ENCODE measurements at regions not wholly inside any gene's neighbourhood (a gene's known extent, or its start where the extent isn't known, plus 50 kb on each side); places are given as distances from the start of the nearest gene placed in this dataset.

DNA sequence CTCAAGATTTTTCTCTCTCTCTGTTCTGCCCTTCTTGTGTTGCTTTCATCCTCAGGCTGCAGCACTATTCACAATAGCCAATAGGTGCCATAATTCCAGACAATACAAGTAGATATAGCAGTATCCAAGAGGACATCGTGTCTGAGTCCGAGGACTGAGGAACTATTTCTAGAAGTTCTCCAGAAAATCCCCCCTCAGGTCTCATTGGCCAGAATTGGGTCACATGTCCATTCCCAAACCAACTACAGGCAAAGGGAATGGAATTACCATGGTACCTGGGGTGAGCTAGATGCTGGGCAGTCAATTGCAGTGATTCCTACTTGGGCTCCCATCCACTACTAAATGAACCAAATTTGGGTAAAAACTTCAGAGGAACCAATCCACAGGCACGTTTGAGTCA lies 301.9 kb upstream of the RASGEF1B start:
- no peak for DNase-seq (ENCODE audit: low read depth)

DNA sequence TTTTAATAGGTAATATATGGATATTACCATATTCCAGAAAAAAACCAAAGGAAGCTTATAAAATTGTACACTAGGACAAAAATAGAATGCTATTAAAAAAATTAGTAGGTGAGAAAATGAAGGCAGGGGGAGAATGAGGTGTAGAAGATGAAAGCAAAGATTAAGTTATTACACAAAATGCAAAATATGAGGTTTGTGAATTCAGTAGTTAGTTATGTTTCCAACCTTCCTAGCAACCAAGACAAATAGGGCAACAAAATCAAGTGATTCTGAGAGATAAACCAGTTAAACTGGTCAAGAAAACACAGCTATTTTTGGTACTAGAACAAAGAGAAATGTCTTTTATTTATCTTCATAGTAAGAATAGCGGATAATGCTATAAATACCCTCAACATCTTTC lies 300.0 kb upstream of the RASGEF1B start:
- DNase-seq (ENCODE audit: low read depth), result no peak

DNA sequence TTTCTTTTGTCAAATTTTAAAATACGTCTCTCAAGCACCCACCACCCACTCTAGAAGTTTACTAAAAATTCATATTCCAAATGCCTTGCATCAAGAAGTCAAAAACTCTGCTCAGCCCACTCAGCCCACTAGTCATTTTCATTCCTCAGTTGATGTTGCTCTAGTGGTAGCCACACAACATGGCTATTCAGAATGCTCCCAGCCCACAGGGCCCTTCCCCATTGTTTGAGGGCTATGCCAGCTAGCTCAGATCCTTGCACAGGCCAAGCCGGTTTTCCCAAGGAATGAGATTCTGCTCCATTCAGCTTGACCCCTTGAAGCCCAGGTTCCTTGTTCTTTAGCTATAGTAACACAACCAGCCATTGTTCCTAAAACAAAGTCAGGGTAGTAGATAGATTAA lies 297.5 kb upstream of the RASGEF1B start:
- DNase-seq (ENCODE audit: low read depth), result no peak

DNA sequence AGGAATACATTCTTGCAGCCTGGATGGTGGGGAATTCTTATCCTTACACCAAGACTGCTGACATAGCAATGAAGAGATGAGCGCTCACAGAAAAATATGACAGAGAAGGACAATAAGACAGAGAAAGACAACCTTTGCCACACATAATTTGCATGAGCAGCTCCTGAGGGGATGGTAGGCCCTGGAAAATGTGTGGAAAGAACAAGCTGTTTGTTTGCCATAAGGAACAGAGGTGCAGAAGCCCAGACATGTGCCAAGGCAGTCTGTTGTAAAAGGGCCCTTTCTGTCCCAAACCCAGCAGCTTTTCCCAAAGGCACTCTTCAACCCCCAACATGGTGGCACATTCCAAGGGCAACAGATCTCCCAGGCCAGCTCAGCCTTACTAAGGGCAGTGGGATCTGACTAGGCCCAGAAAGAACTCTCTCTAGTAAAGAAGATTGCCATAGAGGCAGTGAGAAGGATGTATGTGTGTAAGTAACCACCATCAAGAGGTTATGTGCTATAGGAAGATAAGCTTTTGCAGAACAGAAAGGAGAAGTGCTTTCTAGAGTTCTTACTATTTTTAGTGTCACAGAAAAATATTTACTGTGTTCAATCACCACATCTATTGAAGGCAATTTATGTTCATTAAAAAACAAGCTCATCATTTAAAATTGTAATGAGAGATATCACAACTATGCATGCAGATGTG lies 287.0 kb upstream of the RASGEF1B start:
- no peak for DNase-seq (ENCODE audit: low read depth)

DNA sequence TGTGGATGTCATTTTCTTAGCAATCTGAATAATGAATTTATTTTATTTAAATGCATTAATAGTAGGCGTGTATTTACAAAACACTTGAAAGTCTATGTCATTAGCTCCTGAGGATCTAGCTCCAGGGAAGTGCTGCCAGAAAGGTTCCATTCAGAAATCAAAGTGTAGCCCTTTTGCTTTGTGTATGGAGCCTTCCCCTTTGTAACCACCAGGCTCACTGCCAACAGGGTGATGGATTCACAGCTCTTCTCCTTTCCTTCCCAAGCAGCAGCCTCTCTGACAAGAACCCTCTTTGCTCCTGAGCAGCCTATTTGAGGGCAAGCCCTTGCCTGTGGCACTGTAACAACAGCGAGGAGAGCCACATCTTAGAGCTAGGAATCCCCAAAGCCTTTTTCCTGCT lies 286.0 kb upstream of the RASGEF1B start:
- no peak for DNase-seq (ENCODE audit: low read depth)

DNA sequence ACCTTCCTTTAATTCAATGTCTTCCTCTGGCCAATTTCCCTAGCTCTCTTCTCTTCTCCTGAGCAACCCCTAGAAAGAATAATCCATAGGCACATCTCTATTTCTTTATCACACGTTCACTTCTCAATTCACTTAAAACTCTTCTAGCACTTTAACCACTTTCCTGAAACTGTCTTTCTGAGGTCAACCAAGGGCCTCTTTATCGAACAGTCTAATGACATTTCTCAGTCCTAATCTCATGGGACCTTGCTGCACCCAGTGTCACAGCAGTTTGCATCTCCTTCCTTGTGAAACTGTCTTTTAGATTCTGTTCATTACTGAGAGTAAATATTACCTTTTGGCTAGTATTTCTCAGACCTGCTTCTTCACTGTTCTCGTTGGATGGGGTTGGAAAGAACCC lies 285.3 kb upstream of the RASGEF1B start:
- no peak for DNase-seq (ENCODE audit: low read depth)

DNA sequence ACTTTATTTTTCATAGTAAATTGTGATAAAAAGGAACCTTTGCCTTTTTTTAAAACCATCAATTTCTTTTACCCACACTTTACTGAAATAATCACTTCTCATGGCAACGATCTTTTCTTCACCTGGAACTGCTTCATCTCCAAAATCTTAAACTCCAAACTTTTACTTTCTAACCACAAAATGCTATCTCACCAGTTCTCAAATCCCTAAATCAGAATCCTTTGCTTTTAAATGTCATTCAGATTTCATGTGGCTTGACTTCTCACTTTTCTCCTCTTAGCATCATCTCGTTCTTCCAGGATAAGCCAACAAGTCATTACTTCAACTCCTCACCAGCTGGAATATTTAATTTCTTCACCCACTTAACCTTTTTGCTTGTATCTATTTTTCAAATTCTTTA lies 284.3 kb upstream of the RASGEF1B start:
- no peak for DNase-seq (ENCODE audit: low read depth)

DNA sequence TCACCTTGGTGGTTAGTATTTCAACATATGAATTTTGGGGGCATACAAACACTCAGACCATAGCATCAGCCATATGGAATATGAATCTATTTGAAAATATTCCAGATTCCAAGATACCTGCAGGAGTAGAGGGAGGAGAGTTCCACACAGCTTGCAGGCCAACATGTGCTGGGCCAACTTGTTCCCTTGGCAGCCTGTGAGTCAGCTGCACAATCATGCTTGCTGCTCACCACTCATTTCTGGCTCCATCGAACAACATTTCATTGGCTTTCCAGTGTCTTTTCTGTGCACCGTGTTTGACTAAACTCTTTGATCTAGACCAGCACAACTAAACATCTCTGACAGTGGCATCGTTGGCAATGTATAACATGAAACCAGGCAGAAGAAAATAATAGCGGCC lies 282.5 kb upstream of the RASGEF1B start:
- DNase-seq (ENCODE audit: low read depth), result no peak

DNA sequence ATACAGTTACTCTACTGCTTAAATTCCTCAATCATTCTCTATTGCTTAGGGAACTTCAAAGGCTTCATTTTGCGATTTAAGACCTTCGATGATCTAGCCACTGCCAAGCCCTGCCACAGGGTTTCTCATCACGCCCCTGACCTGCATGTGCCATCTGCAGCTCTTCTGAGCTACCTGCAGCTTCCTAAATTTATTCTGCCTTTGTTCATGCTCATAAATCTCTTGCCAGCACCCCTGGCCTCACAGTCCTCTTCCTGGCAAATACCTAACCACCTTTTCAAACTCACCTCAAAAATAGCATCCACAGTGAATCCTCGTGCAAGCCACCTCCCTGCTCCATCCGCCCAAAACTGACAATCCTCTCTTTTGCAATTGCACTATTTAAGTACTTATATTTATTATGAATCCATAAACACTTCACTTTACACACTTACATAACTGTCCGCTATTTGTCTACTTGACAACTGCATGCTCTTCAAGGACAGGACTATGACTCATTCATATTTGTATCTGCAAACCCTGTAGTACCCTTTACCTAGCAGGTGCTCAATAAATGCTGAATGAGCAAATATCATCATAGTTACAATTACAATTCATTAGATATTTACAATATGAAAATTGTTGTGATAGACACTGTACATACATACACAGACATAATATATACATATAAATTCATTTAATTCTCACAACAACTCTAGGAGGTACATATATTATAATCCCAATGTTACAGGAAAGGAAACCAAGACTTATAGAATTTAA lies 280.0 kb upstream of the RASGEF1B start:
- DNase-seq (ENCODE audit: low read depth), result no peak

DNA sequence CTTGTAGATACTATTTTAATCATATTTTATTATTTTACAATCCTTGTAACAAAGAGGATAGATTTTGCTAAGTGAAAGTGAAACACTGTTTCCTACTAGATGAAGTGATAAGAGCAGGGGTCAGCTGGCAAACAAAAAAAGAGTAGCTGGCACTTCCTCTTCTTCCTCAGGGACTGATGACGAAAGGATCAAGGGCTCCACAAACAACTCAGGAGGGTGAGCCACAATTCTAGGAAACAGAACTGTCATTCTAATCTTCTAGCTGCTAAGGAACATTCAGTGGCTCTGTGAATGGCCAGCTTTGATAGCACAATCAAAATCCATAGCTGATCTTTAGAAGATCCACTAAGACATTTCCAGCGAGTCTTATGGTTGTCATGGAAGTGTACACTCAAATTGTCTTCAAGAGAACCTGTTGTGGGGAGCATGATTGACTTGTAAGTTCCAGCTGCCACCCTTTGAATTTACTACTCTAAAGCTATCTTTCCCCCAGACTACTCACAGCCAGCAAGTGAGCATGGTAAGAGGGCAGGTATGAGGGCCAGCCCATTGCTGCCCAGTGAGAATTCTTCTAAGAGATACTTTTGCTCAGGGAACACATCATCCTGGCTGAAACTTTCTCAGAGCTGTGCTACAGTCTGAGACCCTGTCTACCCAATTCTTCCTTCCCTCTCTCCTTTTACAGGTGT lies 275.7 kb upstream of the RASGEF1B start:
- no peak for DNase-seq (ENCODE audit: low read depth)

DNA sequence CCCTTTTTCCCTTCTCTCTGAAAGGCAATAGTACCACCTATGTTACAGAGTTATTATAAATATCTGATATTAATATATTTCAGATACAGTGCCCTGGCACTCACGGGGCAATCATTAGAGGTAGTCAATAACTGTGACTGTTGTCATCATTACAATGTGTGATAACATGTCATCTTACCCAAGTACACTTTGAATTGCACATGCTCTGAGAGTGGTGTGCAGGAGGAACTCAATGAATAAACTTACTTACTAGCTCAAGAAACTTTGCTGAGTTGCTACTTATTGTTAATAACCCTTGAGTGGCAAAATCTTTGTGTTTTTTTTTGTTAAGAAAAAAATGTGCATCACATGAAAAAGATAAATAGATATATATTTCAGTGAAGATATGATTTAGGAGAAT lies 275.1 kb upstream of the RASGEF1B start:
- no peak for DNase-seq (ENCODE audit: low read depth)

DNA sequence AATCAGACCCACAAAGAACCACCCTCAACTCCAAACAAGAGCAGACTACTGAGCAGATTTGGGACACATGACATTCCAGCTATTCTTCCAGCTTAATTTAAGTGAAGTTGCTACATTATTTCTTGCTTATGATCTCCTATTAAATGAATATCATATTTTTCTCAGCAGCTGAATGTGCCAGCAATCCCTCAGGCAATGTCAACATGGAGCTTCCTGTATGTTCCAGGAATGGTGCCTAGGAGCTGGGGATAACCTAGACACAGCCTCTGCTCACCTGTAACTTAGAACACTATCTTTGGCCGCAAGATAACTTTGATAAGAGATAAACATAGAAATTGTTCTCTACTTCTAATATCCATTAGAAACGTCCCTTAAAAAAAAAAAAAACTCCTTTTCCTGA lies 274.4 kb upstream of the RASGEF1B start:
- no peak for DNase-seq (ENCODE audit: low read depth)

DNA sequence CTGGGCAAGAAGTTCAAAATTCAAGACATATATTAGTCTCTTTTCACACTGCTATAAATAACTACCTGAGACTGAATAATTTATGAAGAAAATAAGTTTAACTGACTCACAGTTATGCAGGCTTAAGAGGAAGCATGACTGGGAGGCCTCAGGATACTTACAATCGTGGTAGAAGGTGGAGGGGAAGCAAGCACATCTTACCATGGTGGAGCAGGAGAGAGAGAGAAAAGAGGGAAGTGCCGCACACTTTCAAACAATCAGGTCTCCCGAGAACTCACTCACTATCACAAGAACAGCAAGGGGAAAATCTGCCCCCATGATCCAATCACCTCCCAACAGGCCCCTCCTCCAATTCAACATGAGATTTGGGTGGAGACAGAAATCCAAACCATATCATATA lies 273.3 kb upstream of the RASGEF1B start:
- no peak for DNase-seq (ENCODE audit: low read depth)

DNA sequence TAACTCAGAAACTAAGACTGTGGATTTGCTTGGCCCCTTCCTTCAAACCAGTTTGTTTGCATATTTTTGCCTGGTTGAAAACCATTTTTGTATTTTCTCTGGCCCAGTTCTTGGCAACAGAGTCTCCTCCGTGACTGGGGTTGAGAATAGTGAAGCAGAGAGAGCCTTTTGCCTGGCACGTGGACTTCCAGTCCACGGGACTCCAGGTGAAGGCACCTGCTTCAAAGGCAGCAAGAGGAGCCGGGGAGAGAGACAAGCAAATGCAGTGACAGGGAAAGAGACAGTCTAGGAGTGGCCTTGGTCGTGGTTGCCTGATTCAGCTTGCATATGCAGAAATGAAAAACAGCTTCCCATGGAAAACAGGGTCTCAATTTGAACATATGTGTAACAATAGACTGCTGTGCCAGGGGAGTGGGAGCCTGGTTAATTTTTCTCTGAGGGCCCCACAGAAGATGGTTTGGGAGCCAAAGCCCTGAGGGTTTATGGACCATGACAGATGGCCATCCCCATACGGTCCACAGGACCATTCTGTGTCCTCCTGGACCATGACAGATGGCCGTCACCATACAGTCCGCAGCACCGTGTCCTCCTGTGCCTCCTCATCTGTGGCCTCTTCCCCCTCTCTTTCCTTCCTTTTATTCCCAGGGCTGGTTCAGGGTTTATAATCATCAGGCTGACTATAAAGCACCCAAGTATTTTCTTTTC lies 272.2 kb upstream of the RASGEF1B start:
- DNase-seq (ENCODE audit: low read depth), result no peak

DNA sequence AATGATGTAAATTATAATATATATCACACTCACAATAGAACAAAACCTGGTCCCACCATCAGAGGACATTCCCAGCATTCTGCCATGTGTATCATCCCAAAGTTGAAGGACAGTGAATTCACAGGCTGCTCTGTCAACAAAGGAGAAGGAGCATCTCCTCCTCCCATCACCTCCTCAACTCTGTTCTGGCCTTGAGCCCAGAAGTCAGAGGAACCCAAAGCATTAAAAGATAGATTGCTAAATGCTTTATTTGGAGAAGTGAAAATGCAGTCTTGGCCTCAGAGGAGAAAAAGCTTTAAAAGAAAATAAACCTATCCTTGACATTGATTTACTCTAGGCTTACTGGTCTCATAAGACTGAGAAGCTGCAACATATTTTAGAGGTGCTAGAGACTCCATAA lies 268.8 kb upstream of the RASGEF1B start:
- no peak for DNase-seq (ENCODE audit: low read depth)

DNA sequence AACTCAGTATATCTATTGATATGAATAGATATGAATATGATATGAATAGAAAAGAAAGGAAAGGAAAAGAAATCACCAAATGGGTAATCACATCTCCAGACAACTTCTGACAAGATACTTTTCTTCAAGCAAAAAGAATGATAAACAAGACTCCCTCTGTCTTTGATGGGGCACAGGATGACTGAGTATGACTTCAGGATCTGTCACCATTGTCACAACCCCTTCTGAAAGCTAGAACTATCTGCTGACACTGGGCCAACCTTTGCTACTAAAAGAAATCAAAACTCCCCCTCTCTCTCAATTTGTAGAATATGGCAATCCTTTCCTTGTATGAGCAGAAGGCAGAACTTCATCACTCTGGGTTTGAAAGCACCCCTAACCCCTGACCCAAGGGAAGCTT lies 267.2 kb upstream of the RASGEF1B start:
- DNase-seq (ENCODE audit: low read depth), result no peak

DNA sequence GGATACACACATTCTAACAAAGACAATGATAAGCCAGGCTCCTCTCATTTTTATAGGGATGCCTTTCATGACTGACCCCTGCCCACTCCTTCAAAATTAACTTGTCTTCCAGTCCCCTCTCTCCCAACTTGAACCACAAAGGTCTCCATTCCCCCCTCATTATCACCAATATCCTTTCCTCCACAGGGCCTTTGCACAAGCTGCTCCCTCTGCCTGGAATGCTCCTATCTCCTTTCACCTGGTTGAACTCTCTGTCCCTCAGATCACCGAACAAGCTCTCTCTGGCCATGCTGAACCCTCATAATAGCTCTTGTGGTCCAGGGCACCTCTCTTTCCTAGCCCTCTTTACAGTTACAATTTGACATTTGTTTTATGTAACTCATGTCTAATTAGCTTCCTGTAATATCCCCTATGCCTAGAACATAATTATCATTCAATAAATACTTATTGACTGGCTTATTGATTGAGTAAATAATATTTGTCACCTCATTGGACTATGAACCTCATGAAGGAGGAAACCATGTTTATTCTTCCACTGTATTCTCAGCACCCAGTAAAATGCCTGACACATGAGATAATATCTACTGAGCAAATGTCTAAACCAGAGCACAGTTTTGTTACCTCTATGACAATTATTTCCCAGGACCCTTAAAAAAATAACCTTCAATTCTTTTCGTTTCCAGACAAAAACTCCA lies 266.3 kb upstream of the RASGEF1B start:
- DNase-seq (ENCODE audit: low read depth), result no peak

DNA sequence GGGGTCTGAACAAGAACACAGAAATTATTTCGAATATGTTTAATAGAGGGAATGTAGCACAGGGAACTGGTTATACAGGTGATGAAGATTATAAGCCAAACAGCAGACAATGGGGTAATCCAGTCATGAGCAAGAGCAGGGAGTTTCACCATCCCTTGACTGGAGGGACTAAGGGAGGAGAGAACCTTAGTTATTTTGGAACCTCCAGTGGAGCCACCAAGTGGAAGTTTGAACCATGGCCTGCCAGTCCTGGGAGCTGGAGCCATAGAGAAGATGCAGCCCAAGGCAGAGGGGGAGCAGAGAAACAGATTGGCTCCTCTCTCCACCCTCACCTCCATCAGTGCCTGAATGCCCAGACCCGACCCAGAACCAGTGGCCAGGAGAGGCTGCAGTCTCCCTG lies 264.6 kb upstream of the RASGEF1B start:
- DNase-seq (ENCODE audit: low read depth), result no peak

DNA sequence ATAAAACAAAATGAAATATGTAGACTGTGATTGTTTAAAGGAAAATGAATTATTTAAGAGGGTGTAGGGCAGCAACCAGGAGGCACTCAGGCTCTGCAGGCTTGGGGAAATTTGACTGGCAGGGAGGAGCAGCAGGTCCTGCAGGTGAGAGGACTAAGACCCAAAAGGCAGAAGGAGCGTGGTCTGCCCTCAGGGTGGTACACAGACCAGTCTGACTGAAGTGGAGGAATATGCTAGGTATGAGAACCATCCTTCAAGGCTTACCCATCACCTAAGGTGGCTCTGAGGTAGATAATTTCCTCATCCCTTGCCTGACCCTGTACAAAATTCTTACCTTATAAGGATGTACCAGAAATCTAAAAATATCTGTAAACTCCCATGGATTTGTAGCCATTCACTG lies 261.3 kb upstream of the RASGEF1B start:
- no peak for DNase-seq (ENCODE audit: low read depth)

DNA sequence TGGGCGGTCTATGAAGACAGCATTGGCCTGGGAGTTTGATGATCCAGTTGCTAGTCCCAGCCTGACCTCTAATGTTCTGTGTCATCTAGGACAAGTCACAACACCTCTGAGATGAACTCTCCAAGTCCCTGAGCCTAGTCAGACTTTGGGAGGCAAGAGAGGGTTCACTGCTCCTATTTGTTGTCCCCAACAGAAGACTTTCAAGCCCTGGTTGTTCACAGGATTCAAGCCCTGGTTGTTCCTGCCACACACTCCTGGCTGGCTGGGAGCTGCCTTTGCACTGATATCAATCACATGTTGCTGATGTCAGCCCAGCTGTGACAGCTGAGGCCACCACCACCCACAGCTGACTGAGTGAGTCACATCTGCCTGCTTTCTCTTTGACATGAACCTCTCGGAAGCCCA lies 253.2 kb upstream of the RASGEF1B start:
- DNase-seq (ENCODE audit: low read depth), result peak; percentile 59

DNA sequence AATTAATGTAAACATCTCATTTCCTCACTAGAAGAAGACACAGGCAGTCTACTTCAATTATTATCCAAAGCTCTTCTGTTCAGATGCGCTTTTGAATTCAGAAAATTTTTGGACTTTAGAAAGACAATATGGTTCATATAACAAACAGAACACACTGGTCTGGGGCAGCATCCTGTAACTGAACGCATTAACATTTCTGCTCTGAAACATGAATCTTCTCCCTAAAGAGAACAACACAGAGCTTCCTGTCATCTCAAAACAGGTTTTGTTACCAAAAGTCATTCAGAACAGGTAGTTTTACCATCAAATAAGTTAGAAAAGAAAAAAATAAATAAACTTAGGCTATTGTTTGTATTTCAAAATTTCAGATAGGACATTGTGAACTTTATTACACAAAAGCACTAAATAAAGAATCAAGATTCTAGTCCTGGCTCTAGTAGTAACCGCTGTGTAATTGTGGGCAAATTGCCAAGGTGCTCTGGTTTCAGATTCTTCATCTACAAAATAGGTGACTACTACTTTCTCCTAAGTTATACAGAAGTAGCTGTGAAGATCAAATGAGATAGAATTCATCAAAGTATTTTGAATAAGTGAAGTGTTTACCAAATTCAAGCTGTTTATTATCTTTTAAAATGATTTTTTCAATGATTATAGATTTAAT lies 252.3 kb upstream of the RASGEF1B start:
- DNase-seq (ENCODE audit: low read depth), result peak; percentile 9

Data from stimulated activated CD4-positive, alpha-beta T cell treated with anti-CD3 and anti-CD28 coated beads, Interleukin-2, amount 100 ng/mL, for 4 hours (primary cell).